SU-DHL-6 (cell line): ENCODE measurements at regions not wholly inside any gene's neighbourhood (a gene's known extent, or its start where the extent isn't known, plus 50 kb on each side); places are given as distances from the start of the nearest gene placed in this dataset.

Experiments used
- H2AFZ ChIP-seq: fragments of 200-600 bp; sonication (generic); 2 replicates; pipeline ENCODE4 v1.6.1; 2014; ENCODE audit warnings: low read depth, mild to moderate bottlenecking, moderate library complexity, mixed read lengths, antibody characterized with exemption, low read length; ENCODE audit not compliant: severe bottlenecking
- H3F3A ChIP-seq: fragments of 200-600 bp; shearing (Covaris generic); 2 replicates; pipeline ENCODE4 v1.6.0; 2016; ENCODE audit warnings: antibody characterized with exemption, mild to moderate bottlenecking; ENCODE audit not compliant: insufficient read depth
- H3K27ac ChIP-seq: fragments of 200-600 bp; sonication (generic); 2 replicates; pipeline ENCODE4 v1.5.1; 2016; ENCODE audit warnings: low read depth, mild to moderate bottlenecking, low read length, moderate library complexity, mixed read lengths
- H3K27me3 ChIP-seq: fragments of 200-600 bp; sonication (generic), shearing (Covaris generic); 2 replicates; pipeline ENCODE4 v1.6.0; 2014; ENCODE audit warnings: mild to moderate bottlenecking, low read length
- H3K36me3 ChIP-seq: fragments of 200-600 bp; sonication (generic); 2 replicates; pipeline ENCODE4 v1.6.1; 2014; ENCODE audit warnings: mild to moderate bottlenecking, low read length, mixed read lengths
- H3K4me2 ChIP-seq: fragments of 300-600, 200-600 bp; shearing (Covaris generic), sonication (generic); 2 replicates; pipeline ENCODE4 v1.6.0; 2014; ENCODE audit warnings: low read length, low read depth, mild to moderate bottlenecking; ENCODE audit not compliant: poor library complexity, severe bottlenecking
- H3K4me3 ChIP-seq: fragments of 200-600 bp; sonication (generic); 2 replicates; pipeline ENCODE4 v1.5.1; 2014; ENCODE audit warnings: antibody characterized with exemption, low read length, mild to moderate bottlenecking, mixed read lengths; ENCODE audit not compliant: insufficient read depth, poor library complexity, severe bottlenecking
- H3K79me2 ChIP-seq: fragments of 200-600 bp; sonication (generic); 2 replicates; pipeline ENCODE4 v1.6.1; 2014; ENCODE audit warnings: mild to moderate bottlenecking, low read length, moderate library complexity; ENCODE audit not compliant: insufficient read depth
- H3K9ac ChIP-seq: fragments of 200-600 bp; sonication (generic); 2 replicates; pipeline ENCODE4 v1.7.0; 2014; ENCODE audit warnings: mild to moderate bottlenecking, low read length
- H3K9me2 ChIP-seq: fragments of 200-600 bp; sonication (generic); replicated peaks from 2 replicates; pipeline ENCODE4 v1.6.1; 2014; ENCODE audit warnings: low read length; ENCODE audit not compliant: insufficient read depth
- H3K9me3 ChIP-seq: fragments of 200-600 bp; sonication (generic); 2 replicates; pipeline ENCODE4 v1.6.1; 2014; ENCODE audit warnings: low read length, mixed read lengths; ENCODE audit not compliant: insufficient read depth
- H4K20me1 ChIP-seq: fragments of 200-600 bp; sonication (generic); 2 replicates; pipeline ENCODE4 v1.6.1; 2014; ENCODE audit warnings: low read depth, mild to moderate bottlenecking, antibody characterized with exemption, low read length, moderate library complexity, mixed read lengths
- CTCF ChIP-seq: fragments of 200-600 bp; sonication (generic); IDR thresholded peaks from one replicate; pipeline ENCODE4 v1.5.1; 2017; ENCODE audit warnings: antibody characterized with exemption, mild to moderate bottlenecking, low read length, moderate library complexity; ENCODE audit not compliant: insufficient read depth, poor library complexity, severe bottlenecking
- EZH2phosphoT487 ChIP-seq: fragments of 200-600 bp; sonication (generic), shearing (Covaris generic); conservative IDR thresholded peaks from 2 replicates; pipeline ENCODE4 v1.6.1; 2018; ENCODE audit warnings: mild to moderate bottlenecking, antibody characterized with exemption, low read length, moderate library complexity, mixed read lengths

- Histone ChIP-seq H2AFZ (no peak overlapping the region), H3K9me2 (no peaks in the 10 kb centered on the region), H3K9ac (no peak overlapping the region), H4K20me1 (no peaks in the 10 kb centered on the region), H3F3A (no peaks in the 10 kb centered on the region), H3K27me3 (no peaks in the 10 kb centered on the region), H3K36me3 (no peaks in the 10 kb centered on the region), H3K4me3 (no peak overlapping the region), H3K79me2 (no peaks in the 10 kb centered on the region), H3K9me3 (no peaks in the 10 kb centered on the region), H3K4me2 (no peak overlapping the region), H3K27ac (no peak overlapping the region)
- TF ChIP-seq CTCF, result no peak
- no peak for TF ChIP-seq EZH2phosphoT487
These were observed 551.7 kb downstream of the RNF144A start for GRCh38 chr2:7468955-7469354.

- Histone ChIP-seq H3K79me2 (no peaks in the 10 kb centered on the region), H3K27ac (no peak overlapping the region), H4K20me1 (no peaks in the 10 kb centered on the region), H3K9me3 (no peaks in the 10 kb centered on the region), H3K27me3 (no peaks in the 10 kb centered on the region), H3K9ac (no peak overlapping the region), H2AFZ (no peak overlapping the region), H3K4me3 (no peak overlapping the region), H3K4me2 (no peak overlapping the region), H3K9me2 (no peaks in the 10 kb centered on the region), H3K36me3 (no peaks in the 10 kb centered on the region), H3F3A (no peaks in the 10 kb centered on the region)
- TF ChIP-seq EZH2phosphoT487, result no peak
- TF ChIP-seq CTCF, result no peak
These were observed 554.0 kb downstream of the RNF144A start for GRCh38 chr2:7471185-7471584.

- H3K79me2 ChIP-seq, result no peaks in the 10 kb centered on the region
These were observed 555.3 kb downstream of the RNF144A start for GRCh38 chr2:7472465-7472864.

More at GRCh38 chr2:7472465-7472864, 555.3 kb downstream of the RNF144A start:
- Histone ChIP-seq H3K9me3 (no peaks in the 10 kb centered on the region), H3F3A (no peaks in the 10 kb centered on the region), H3K9me2 (no peaks in the 10 kb centered on the region), H2AFZ (no peak overlapping the region), H3K27me3 (no peaks in the 10 kb centered on the region), H4K20me1 (no peaks in the 10 kb centered on the region), H3K4me3 (no peak overlapping the region), H3K9ac (no peak overlapping the region), H3K4me2 (no peak overlapping the region), H3K36me3 (no peaks in the 10 kb centered on the region), H3K27ac (no peak overlapping the region)
- TF ChIP-seq EZH2phosphoT487 (no peak), CTCF (no peak)
